Activated CD4-positive, alpha-beta T cell treated with anti-CD3 and anti-CD28 coated beads for 48 hours (primary cell): ENCODE measurements at regions not wholly inside any gene's neighbourhood (a gene's known extent, or its start where the extent isn't known, plus 50 kb on each side); places are given as distances from the start of the nearest gene placed in this dataset.

Experiments
- DNase-seq: peaks from one replicate; pipeline ENCODE4 v3.0.0-alpha.2; 2020

- no peak for DNase-seq
Measured at GRCh38 chr1:57982852-57983251, 559.0 kb upstream of the DAB1 start.

- no peak for DNase-seq
Measured at GRCh38 chr1:57976216-57976615, 552.4 kb upstream of the DAB1 start.

GRCh38 chr1:57968321-57968720 is 544.5 kb upstream of the DAB1 start:
- no peak for DNase-seq

GRCh38 chr1:57966751-57967406 is 543.0 kb upstream of the DAB1 start:
- DNase-seq: no peak

GRCh38 chr1:57966340-57966739 is 542.5 kb upstream of the DAB1 start:
- no peak for DNase-seq

GRCh38 chr1:57963581-57963980 is 539.7 kb upstream of the DAB1 start:
- no peak for DNase-seq

- DNase-seq: no peak
Measured at GRCh38 chr1:57959531-57960241, 535.8 kb upstream of the DAB1 start.

GRCh38 chr1:57957576-57957975 is 533.7 kb upstream of the DAB1 start:
- no peak for DNase-seq

- DNase-seq: no peak
Measured at GRCh38 chr1:57951390-57951789, 527.5 kb upstream of the DAB1 start.

- DNase-seq: no peak
Measured at GRCh38 chr1:57949168-57949567, 525.3 kb upstream of the DAB1 start.

GRCh38 chr1:57947471-57947870 is 523.6 kb upstream of the DAB1 start:
- DNase-seq: no peak

GRCh38 chr1:57945045-57945444 is 521.2 kb upstream of the DAB1 start:
- DNase-seq: no peak

- no peak for DNase-seq
Measured at GRCh38 chr1:57943365-57943764, 519.5 kb upstream of the DAB1 start.

GRCh38 chr1:57934745-57935144 is 510.9 kb upstream of the DAB1 start:
- no peak for DNase-seq

GRCh38 chr1:57927003-57927402 is 503.1 kb upstream of the DAB1 start:
- DNase-seq: no peak

GRCh38 chr1:57926025-57926552 is 502.2 kb upstream of the DAB1 start:
- DNase-seq: no peak

GRCh38 chr1:57925226-57925625 is 501.4 kb upstream of the DAB1 start:
- DNase-seq: no peak

GRCh38 chr1:57922130-57922529 is 498.3 kb upstream of the DAB1 start:
- no peak for DNase-seq

- DNase-seq: no peak
Measured at GRCh38 chr1:57916041-57916440, 492.2 kb upstream of the DAB1 start.

- no peak for DNase-seq
Measured at GRCh38 chr1:57911427-57911826, 487.6 kb upstream of the DAB1 start.

- no peak for DNase-seq
Measured at GRCh38 chr1:57910782-57911181, 486.9 kb upstream of the DAB1 start.

- DNase-seq: no peak
Measured at GRCh38 chr1:57910305-57910704, 486.4 kb upstream of the DAB1 start.

GRCh38 chr1:57908147-57908890 is 484.5 kb upstream of the DAB1 start:
- no peak for DNase-seq
